Lower leg skin (tissue), 4 donors: ENCODE measurements at regions not wholly inside any gene's neighbourhood (a gene's known extent, or its start where the extent isn't known, plus 50 kb on each side); places are given as distances from the start of the nearest gene placed in this dataset.

Experiments
- DNase-seq, 2 donors: peaks; one replicate each; pipeline ENCODE4 v3.0.0-alpha.2; 2019; ENCODE audit warnings: low spot score in 2 of 2
- H3K4me3 ChIP-seq: fragments of 200-600 bp; sonication (generic); 2 replicates; pipeline ENCODE4 v1.5.1; 2017; ENCODE audit warnings: mild to moderate bottlenecking, low read depth; ENCODE audit not compliant: poor library complexity, severe bottlenecking
- CTCF ChIP-seq, 3 donors: fragments of 450-650 bp; IDR thresholded peaks; one replicate each; pipeline ENCODE4 v1.5.1; 2016; ENCODE audit warnings: antibody characterized with exemption in 3 of 3, mild to moderate bottlenecking in 3 of 3, moderate library complexity in 2 of 3
- POLR2A ChIP-seq, 2 donors: fragments of 450-650 bp; IDR thresholded peaks; one replicate each; pipeline ENCODE4 v1.6.1; 2016 to 2017; ENCODE audit warnings: antibody characterized with exemption in 2 of 2, mild to moderate bottlenecking in 1 of 2, moderate library complexity in 1 of 2
- WGBS, 2 donors: methylation state at CpG; one replicate each; pipeline ENCODE4 v1.1.5; 2018; 5-methylcytosine and 5-hydroxymethylcytosine counted together
- intact Hi-C: fragments of 100-400 bp; cut with DNase I; formaldehyde crosslinking; loops from one replicate; pipeline ENCODE4 v1.15.0; 2023; ENCODE audit warnings: low total_unique reads

DNA sequence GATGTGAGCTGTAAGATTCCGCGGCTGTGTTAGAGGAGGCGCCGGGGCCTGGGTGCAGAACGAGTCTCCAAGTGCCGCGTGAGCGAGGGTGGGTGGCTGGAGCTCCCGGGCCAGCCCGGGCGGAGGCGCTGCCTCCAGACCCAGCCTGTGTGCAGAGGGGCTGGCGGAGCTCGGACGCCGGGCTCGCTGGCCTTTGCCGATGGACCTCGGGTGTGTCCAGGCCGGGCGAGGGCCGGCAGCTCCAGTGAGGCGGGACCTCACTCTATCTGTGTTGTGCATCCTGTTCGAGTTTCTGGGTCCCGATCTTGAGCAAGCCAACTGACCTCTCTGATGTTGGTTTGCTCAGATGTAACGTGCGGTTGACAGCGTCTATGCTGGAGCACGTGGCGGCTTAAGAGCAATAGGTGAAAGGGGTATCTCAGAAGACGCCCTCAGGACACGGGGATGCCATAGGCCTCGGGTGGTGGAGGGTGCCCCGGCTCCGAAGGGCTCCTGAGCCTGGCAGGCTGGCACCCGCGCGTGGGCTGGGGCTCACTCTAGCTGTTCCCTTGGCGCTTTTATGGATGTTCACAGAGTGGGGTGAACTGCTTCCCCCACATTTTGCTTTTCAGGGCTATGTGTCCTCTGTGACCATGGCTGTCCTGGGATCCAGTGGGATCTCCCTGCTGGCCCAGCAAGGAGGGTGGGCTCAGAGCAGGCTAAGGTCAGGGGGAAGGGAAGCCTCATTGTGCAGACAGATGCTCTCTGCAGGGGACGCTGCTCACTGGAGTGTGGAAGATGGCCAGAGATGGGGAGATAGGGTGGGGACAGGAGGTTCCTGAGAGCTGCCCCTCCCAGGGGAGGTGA is 69.8 kb downstream of the MRPL36 start:
- peak; percentile 8 to 64 for DNase-seq
- intact Hi-C loops, result no loop called here
- H3K4me3 ChIP-seq, result no peak overlapping the region
- no peak for TF ChIP-seq CTCF (IDR thresholded peaks at IDR 0.05)
- no peak for TF ChIP-seq POLR2A (IDR thresholded peaks at IDR 0.05)
- 85 to 88% methylated on average over 33 to 40 of the region's 40 CpGs for WGBS, 2 donors

DNA sequence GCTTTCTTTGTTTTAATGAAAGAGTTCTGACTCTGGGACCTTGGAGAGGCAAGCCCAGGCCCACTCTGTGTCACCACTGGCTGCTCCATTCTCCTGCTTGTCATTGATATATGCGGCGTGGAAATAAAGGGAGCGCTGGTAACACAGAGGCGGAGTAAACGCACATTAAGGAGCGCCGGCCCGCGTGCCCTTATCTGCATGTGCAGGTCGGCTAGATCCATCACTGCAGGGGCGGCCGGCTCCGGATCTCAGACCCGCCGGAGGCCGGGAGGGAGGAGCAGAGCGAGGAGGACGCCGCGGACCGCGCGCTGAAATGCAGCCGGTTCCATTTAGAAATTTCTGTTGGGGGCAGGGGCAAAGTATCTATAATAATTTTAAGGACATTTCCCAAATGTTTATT is 70.8 kb downstream of the MRPL36 start:
- 92 to 95% methylated on average over 24 of the region's 24 CpGs for WGBS, 2 donors

GRCh38 chr5:1727571-1727970 is 72.1 kb downstream of the MRPL36 start:
- WGBS, 2 donors, result 80 to 86% methylated on average over 19 of the region's 19 CpGs
- no peak for TF ChIP-seq POLR2A (IDR thresholded peaks at IDR 0.05)
- intact Hi-C loops, result no loop called here
- peak; percentile 6 to 77 for DNase-seq
- no peak overlapping the region for H3K4me3 ChIP-seq

More for the DNA sequence above, 70.8 kb downstream of the MRPL36 start:
- TF ChIP-seq POLR2A (IDR thresholded peaks at IDR 0.05) (no peak), CTCF (IDR thresholded peaks at IDR 0.05) (no peak)
- intact Hi-C loops, result no loop called here
- H3K4me3 ChIP-seq, result no peak overlapping the region
- DNase-seq, result peak; percentile 2 to 70

DNA sequence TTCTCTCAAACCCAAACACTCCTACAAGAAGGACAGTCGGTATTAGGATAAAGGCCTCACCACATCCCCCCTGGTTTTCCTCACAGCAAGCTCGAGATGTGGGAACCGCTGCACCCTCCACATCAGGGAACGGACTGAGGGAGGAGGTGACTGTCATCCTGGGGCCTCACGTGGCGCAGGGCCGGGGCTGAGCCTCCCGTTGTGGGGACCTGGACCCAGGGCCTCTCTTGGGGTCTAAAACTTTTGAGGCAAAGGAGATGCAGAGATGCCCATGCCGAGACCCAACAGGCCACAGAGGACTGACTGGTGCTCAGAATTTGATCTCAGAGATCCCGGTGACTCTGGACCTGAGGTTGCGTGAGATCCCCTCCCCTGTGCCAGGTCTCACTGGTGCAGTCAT is 72.7 kb downstream of the MRPL36 start:
- intact Hi-C loops, result no loop called here
- peak; percentile 5 to 81 for DNase-seq
- no peak overlapping the region for H3K4me3 ChIP-seq
- 92% methylated on average over 5 to 11 of the region's 11 CpGs for WGBS, 2 donors
- TF ChIP-seq CTCF (IDR thresholded peaks at IDR 0.05), result no peak
- TF ChIP-seq POLR2A (IDR thresholded peaks at IDR 0.05), result no peak

DNA sequence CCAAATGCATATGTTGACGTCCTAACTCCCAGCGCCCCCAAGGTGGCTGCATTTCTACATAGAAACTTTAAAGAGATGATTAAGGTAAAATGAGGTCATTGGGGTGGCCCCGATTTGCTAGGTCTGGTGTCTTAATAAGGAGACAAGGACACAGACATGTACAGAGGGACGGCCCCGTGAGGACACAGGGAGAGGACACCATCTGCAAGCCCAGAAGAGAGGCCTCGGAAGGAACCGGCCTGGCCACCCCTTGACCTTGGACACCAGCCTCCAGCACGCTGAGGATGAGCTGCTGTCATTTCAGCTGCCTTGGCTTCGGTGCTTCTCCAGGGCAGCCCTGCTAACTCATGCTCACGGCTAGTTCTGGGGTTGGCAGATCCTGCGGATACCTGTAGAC is 73.2 kb downstream of the MRPL36 start:
- intact Hi-C loops, result no loop called here
- no peak overlapping the region for H3K4me3 ChIP-seq
- TF ChIP-seq CTCF (IDR thresholded peaks at IDR 0.05) (no peak), POLR2A (IDR thresholded peaks at IDR 0.05) (no peak)
- 66 to 80% methylated on average over 11 of the region's 11 CpGs for WGBS, 2 donors
- peak in 1 of 2 donors; percentile 8 for DNase-seq

DNA sequence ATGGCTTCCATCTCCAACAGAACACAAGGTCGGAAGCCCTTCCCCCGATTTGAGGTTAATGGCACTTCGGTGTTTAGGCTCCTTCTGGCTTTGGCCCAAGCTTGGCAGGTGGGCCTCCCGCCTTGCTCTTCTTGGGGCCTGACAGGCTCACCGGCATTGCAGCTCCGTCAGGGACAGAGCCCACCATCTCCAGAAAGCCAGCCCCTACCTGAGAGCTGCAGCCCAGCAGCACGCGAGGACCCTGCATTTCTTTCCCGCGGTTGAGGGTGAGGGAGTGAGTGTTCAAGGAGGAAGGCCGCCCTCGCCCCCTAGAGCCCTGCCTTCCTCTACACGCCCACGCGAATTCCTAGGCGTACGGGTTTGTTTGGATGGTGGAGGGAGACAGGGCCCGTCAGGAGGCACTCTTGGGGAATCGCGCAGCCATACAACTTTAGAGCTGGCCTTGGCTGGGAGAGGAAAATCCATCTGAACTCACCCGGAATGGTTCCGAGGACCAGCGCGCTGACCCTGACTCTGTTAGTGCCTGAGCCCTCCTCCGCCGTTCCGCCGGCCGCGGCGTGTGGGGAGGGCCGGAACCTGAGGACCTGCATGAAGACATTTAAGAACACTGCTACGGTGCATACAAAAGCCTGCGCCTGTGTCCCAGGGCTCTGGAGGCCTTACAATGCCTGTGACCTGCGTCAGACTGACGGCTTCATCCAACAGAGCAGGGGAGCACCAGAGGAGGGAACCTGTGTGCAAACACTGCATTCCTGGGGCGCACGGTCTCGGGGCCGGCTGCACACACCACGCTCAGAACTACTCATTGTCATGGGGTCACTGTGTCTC is 73.8 kb downstream of the MRPL36 start:
- no peak overlapping the region for H3K4me3 ChIP-seq
- intact Hi-C loops, result no loop called here
- peak; percentile 9 to 80 for DNase-seq
- TF ChIP-seq CTCF (IDR thresholded peaks at IDR 0.05) (no peak), POLR2A (IDR thresholded peaks at IDR 0.05) (no peak)
- WGBS, 2 donors, result 71 to 86% methylated on average over 40 to 41 of the region's 41 CpGs
